Right lobe of liver (tissue), 4 donors: ENCODE measurements at regions not wholly inside any gene's neighbourhood (a gene's known extent, or its start where the extent isn't known, plus 50 kb on each side); places are given as distances from the start of the nearest gene placed in this dataset.

Experiments used
- POLR2A ChIP-seq: fragments of 450-650 bp; IDR thresholded peaks from one replicate; pipeline ENCODE4 v1.6.1; 2017; ENCODE audit warnings: antibody characterized with exemption, mild to moderate bottlenecking
- TF ChIP-seq, protein P1 (sequence below), 4 donors: fragments of 200-600 bp in 3 of 4; fragments of 450-650 bp in 1 of 4; IDR thresholded peaks; one replicate each; pipeline versions ENCODE4 v1.5.1 to v1.8.0; 2016 to 2022; ENCODE audit warnings: antibody characterized with exemption in 4 of 4, mild to moderate bottlenecking in 2 of 4
- donor health status: DM: no; HTN: no; CAD: no.
- donor health status: DM: no; HTN: no; CAD: no.
- donor health status: DM: no; HTN: yes; CAD: no.

DNA sequence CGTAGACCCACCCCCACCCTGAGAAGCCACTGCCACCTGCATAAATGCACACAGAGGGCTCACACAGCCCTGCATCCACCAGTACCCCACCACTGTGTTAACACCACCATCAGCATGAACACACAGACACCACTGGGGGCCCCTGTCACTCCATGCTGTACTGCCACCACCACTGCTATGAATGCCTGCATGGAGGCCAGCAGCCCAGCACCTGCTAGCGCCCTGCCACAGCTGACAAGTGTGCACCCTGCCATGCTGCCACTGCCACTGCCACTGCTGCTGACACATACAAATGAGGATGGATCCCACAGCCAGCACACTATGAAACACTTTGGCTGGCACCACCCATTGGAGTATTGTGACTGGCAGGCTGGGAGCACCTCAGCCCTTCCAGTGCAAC, 361.0 kb downstream of the TAFA4 start:
- TF ChIP-seq, protein P1, sequence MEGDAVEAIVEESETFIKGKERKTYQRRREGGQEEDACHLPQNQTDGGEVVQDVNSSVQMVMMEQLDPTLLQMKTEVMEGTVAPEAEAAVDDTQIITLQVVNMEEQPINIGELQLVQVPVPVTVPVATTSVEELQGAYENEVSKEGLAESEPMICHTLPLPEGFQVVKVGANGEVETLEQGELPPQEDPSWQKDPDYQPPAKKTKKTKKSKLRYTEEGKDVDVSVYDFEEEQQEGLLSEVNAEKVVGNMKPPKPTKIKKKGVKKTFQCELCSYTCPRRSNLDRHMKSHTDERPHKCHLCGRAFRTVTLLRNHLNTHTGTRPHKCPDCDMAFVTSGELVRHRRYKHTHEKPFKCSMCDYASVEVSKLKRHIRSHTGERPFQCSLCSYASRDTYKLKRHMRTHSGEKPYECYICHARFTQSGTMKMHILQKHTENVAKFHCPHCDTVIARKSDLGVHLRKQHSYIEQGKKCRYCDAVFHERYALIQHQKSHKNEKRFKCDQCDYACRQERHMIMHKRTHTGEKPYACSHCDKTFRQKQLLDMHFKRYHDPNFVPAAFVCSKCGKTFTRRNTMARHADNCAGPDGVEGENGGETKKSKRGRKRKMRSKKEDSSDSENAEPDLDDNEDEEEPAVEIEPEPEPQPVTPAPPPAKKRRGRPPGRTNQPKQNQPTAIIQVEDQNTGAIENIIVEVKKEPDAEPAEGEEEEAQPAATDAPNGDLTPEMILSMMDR (IDR thresholded peaks at IDR 0.05) = no peak
- no peak for TF ChIP-seq POLR2A
